OCI-LY3 (cell line): ENCODE measurements at regions not wholly inside any gene's neighbourhood (a gene's known extent, or its start where the extent isn't known, plus 50 kb on each side); places are given as distances from the start of the nearest gene placed in this dataset.

Experiments used
- H2AFZ ChIP-seq: fragments of 200-600, 300-600 bp; shearing (Covaris generic); 2 replicates; pipeline ENCODE4 v1.6.0; 2014; ENCODE audit warnings: antibody characterized with exemption, low read depth, low read length
- H3K27ac ChIP-seq: fragments of 200-600, 300-600 bp; sonication (generic); 2 replicates; pipeline ENCODE4 v1.5.1; 2014; ENCODE audit warnings: mild to moderate bottlenecking, low read length, moderate library complexity, mixed read lengths
- H3K27me3 ChIP-seq: fragments of 200-600, 300-600 bp; sonication (generic); 2 replicates; pipeline ENCODE4 v1.6.1; 2014; ENCODE audit warnings: low read depth, low read length, mixed read lengths
- H3K36me3 ChIP-seq: fragments of 200-600, 300-600 bp; sonication (generic); replicated peaks from 2 replicates; pipeline ENCODE3; 2014; ENCODE audit warnings: low read depth, low read length, mixed read lengths
- H3K4me1 ChIP-seq: fragments of 300-600, 200-600 bp; sonication (generic); 2 replicates; pipeline ENCODE4 v1.6.1; 2014; ENCODE audit warnings: low read length, mixed read lengths
- H3K4me2 ChIP-seq: fragments of 200-600, 300-600 bp; sonication (generic); 2 replicates; pipeline ENCODE4 v1.6.1; 2014; ENCODE audit warnings: low read length, mixed read lengths
- H3K4me3 ChIP-seq: fragments of 300-600, 200-600 bp; sonication (generic); 2 replicates; pipeline ENCODE4 v1.5.1; 2014; ENCODE audit warnings: antibody characterized with exemption, mild to moderate bottlenecking, low read length, moderate library complexity
- H3K79me2 ChIP-seq: fragments of 300-600, 200-600 bp; shearing (Covaris generic); 2 replicates; pipeline ENCODE4 v1.6.1; 2014; ENCODE audit warnings: mild to moderate bottlenecking, low read length, mixed read lengths
- H3K9ac ChIP-seq: fragments of 300-600, 200-600 bp; shearing (Covaris generic); 2 replicates; pipeline ENCODE4 v1.6.0; 2014; ENCODE audit warnings: mild to moderate bottlenecking, low read length, moderate library complexity
- H3K9me3 ChIP-seq: fragments of 200-600, 300-600 bp; shearing (Covaris generic); 2 replicates; pipeline ENCODE4 v1.6.1; 2014; ENCODE audit warnings: low read length, mixed read lengths; ENCODE audit not compliant: insufficient read depth
- H4K20me1 ChIP-seq: fragments of 200-600, 300-600 bp; sonication (generic); 2 replicates; pipeline ENCODE4 v1.6.1; 2016; ENCODE audit warnings: low read length, mixed read lengths; ENCODE audit not compliant: insufficient read depth
- EZH2phosphoT487 ChIP-seq: fragments of 200-600 bp; shearing (Covaris generic); IDR thresholded peaks from 2 replicates; pipeline ENCODE4 v1.6.1; 2018; ENCODE audit warnings: antibody characterized with exemption, mixed run types, low read depth
- TF ChIP-seq, protein P1 (sequence below): fragments of 200-600, 300-600 bp; sonication (generic); IDR thresholded peaks from 2 replicates; pipeline ENCODE4 v1.5.1; 2014; ENCODE audit warnings: antibody characterized with exemption, low read length, low read depth

DNA sequence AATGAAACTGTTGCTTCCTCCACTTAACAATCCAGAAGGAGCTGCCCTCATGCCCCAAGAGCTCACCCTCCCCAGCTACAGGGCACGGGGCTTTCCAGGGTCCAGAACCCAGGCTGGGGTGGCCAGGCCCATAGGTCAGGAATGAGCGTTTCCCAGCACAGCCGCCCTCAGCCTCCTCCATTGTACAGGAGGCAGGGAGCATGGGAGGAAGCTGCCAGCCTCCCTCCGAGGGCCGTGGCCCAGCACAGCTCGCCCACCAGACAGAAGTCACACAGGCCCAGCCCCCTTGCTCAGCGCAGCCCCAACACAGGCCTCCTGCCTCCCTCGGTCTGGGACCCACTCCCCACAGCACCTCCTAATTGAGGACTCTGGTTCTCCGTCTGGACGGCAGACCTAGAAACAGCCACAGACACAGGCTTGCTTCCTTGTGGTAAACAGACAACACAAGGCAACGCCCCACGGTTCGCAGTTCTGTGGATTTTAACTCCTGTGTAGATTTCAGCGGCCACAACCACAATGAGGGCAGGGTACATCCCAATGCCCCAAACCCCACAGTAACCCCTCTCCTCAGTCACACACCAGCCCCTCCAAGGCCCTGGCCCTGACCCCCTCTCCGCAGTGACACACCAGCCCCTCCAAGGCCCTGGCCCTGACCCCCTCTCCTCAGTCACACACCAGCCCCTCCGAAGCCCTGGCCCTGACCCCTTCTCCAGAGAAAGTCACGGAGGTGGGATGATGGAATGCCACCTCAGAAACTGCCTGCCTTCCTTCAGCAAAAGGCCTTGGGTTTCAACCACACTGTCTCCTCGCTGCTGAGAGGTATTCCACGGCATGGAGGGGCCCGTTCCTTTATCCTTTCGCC lies 173.5 kb downstream of the DLL1 start:
- no peaks in the 10 kb centered on the region for H3K79me2 ChIP-seq
- H3K9ac ChIP-seq, result no peak overlapping the region
- H3K4me2 ChIP-seq, result no peak overlapping the region
- H3K27ac ChIP-seq, result no peak overlapping the region
- no peaks in the 10 kb centered on the region for H3K36me3 ChIP-seq
- H3K4me3 ChIP-seq, result no peak overlapping the region
- H4K20me1 ChIP-seq, result no peaks in the 10 kb centered on the region
- no peaks in the 10 kb centered on the region for H3K4me1 ChIP-seq
- H3K27me3 ChIP-seq, result no peaks in the 10 kb centered on the region
- no peak overlapping the region for H2AFZ ChIP-seq
- no peaks in the 10 kb centered on the region for H3K9me3 ChIP-seq
- TF ChIP-seq, protein P1, sequence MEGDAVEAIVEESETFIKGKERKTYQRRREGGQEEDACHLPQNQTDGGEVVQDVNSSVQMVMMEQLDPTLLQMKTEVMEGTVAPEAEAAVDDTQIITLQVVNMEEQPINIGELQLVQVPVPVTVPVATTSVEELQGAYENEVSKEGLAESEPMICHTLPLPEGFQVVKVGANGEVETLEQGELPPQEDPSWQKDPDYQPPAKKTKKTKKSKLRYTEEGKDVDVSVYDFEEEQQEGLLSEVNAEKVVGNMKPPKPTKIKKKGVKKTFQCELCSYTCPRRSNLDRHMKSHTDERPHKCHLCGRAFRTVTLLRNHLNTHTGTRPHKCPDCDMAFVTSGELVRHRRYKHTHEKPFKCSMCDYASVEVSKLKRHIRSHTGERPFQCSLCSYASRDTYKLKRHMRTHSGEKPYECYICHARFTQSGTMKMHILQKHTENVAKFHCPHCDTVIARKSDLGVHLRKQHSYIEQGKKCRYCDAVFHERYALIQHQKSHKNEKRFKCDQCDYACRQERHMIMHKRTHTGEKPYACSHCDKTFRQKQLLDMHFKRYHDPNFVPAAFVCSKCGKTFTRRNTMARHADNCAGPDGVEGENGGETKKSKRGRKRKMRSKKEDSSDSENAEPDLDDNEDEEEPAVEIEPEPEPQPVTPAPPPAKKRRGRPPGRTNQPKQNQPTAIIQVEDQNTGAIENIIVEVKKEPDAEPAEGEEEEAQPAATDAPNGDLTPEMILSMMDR, result no peak
- TF ChIP-seq EZH2phosphoT487, result no peak

DNA sequence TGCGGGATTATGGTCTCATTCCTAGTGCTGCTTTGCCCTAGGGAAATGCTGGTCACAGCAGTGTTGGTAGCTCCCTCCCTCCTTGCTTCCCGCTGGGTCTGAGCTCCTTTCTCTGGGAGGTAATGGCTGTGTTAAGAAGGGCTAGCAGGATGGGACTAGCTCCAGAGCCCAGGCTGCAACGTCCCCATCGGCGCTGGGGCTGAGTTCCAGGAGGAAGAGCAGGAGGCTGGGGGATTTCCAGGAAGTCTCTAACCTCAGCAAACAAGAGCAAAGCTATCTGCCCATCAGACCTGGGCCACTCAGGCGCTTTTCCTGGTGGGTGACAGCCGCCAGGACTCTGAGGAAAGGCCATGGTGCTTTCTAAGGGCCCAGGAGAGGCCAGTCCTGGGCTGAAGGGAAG lies 174.2 kb downstream of the DLL1 start:
- no peaks in the 10 kb centered on the region for H3K79me2 ChIP-seq
- H3K27ac ChIP-seq, result no peak overlapping the region
- H3K9ac ChIP-seq, result no peak overlapping the region
- H2AFZ ChIP-seq, result no peak overlapping the region
- TF ChIP-seq EZH2phosphoT487, result no peak
- TF ChIP-seq, protein P1, result no peak
- H4K20me1 ChIP-seq, result no peaks in the 10 kb centered on the region
- H3K27me3 ChIP-seq, result no peaks in the 10 kb centered on the region
- H3K4me3 ChIP-seq, result no peak overlapping the region
- no peaks in the 10 kb centered on the region for H3K36me3 ChIP-seq
- H3K4me1 ChIP-seq, result no peaks in the 10 kb centered on the region
- H3K4me2 ChIP-seq, result no peak overlapping the region
- no peaks in the 10 kb centered on the region for H3K9me3 ChIP-seq

DNA sequence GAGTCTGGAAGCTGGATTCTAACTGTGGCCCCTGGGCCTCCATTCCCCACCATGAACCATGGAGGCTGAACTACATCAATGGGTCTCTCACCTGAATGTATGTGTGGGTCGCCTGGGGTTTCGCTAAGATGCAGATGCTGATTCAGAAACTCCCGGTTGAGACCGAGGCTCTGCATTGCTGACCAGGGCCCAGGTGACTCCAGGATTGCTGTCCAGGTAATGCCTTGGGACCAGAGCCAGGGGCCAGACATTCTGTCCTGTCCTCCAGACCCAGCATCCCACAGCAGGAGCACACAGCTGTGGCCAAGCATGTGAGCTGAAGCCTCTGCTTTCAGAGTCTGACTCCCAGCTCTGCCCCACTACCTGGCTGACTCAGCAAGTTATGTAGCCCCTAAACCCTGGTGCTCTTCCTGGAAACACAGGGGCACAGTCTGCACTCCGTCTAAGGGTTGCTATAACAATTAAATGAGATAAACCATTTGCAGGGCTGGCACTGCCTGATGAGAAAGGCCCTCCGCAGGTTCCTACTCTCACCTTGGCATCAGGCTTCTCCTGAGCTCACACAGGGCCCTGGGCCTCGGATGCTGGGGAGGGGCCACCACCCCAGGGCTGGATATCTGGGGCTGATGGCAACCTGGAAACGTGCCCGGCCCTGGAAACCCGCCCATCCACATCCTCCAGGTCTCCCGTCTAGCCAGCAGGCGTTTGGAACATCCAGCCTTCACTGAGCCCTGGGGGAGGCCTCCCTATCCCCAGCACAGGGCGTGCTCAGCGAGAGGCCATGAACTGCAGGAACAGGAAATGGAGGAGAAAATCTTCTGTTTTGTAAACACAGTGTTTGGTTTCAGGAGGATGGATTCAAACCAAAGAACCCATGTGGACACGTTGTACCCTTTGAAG lies 175.7 kb downstream of the DLL1 start:
- Histone ChIP-seq H3K4me2 (no peak overlapping the region), H3K36me3 (no peaks in the 10 kb centered on the region), H3K79me2 (no peaks in the 10 kb centered on the region), H2AFZ (no peak overlapping the region), H4K20me1 (no peaks in the 10 kb centered on the region), H3K9me3 (no peaks in the 10 kb centered on the region), H3K4me1 (no peaks in the 10 kb centered on the region), H3K9ac (no peak overlapping the region), H3K27ac (no peak overlapping the region), H3K4me3 (no peak overlapping the region), H3K27me3 (no peaks in the 10 kb centered on the region)
- TF ChIP-seq EZH2phosphoT487, result no peak
- TF ChIP-seq, protein P1, result no peak
